WERI-Rb-1 (cell line): ENCODE measurements at regions not wholly inside any gene's neighbourhood (a gene's known extent, or its start where the extent isn't known, plus 50 kb on each side); places are given as distances from the start of the nearest gene placed in this dataset.

ENCODE experiments used
- DNase-seq: peaks from one replicate; pipeline ENCODE4 v3.0.0-alpha.2; 2020
- H3K27ac ChIP-seq: fragments of 250-450 bp; sonication (Bioruptor Pico); 2 replicates; pipeline ENCODE4 v1.5.1; 2020; ENCODE audit warnings: mild to moderate bottlenecking, moderate library complexity
- H3K27me3 ChIP-seq: fragments of 250-450 bp; sonication (Bioruptor Pico); 2 replicates; pipeline ENCODE4 v1.5.1; 2021; ENCODE audit warnings: mild to moderate bottlenecking, low read depth, moderate library complexity; ENCODE audit not compliant: insufficient read depth, severe bottlenecking
- H3K36me3 ChIP-seq: fragments of 250-450 bp; sonication (Bioruptor Pico); 2 replicates; pipeline ENCODE4 v1.5.1; 2020; ENCODE audit warnings: mild to moderate bottlenecking, moderate library complexity
- H3K4me3 ChIP-seq: 2 replicates; pipeline ENCODE4 v1.5.1; 2011; ENCODE audit warnings: low read depth, mild to moderate bottlenecking, control low read depth, low read length
- H3K9me3 ChIP-seq: fragments of 250-450 bp; sonication (Bioruptor Pico); 2 replicates; pipeline ENCODE4 v1.5.1; 2021; ENCODE audit warnings: mild to moderate bottlenecking, moderate library complexity; ENCODE audit not compliant: severe bottlenecking
- TF ChIP-seq, protein P1 (sequence below): IDR thresholded peaks from 2 replicates; pipeline ENCODE4 v1.5.1; 2011; ENCODE audit warnings: low read depth, mild to moderate bottlenecking, control low read depth, inconsistent platforms, low read length

DNA sequence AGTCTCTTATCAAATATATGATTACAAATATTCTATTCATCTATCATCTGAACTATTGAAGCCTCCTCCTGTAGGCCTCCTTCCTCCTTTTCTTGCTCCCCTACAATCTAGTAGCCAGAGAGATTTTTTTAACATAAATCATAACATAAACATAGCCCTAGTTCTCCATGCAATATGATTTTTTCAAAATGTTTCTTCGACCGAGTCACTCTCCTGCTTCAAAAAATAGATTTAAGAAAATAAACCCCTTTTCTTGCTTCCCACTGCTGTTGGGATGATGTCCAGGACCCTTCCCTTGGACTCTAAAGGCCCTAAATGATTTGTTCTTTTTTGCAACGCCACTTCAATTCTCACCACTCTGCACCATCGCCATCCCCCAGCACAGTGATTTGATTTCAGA is 319.7 kb upstream of the TSHZ3 start:
- Histone ChIP-seq H3K4me3 (no peak overlapping the region), H3K9me3 (no peaks in the 10 kb centered on the region), H3K27ac (no peak overlapping the region), H3K27me3 (no peaks in the 10 kb centered on the region), H3K36me3 (no peaks in the 10 kb centered on the region)
- TF ChIP-seq, protein P1, sequence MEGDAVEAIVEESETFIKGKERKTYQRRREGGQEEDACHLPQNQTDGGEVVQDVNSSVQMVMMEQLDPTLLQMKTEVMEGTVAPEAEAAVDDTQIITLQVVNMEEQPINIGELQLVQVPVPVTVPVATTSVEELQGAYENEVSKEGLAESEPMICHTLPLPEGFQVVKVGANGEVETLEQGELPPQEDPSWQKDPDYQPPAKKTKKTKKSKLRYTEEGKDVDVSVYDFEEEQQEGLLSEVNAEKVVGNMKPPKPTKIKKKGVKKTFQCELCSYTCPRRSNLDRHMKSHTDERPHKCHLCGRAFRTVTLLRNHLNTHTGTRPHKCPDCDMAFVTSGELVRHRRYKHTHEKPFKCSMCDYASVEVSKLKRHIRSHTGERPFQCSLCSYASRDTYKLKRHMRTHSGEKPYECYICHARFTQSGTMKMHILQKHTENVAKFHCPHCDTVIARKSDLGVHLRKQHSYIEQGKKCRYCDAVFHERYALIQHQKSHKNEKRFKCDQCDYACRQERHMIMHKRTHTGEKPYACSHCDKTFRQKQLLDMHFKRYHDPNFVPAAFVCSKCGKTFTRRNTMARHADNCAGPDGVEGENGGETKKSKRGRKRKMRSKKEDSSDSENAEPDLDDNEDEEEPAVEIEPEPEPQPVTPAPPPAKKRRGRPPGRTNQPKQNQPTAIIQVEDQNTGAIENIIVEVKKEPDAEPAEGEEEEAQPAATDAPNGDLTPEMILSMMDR, result no peak
- DNase-seq, result no peak

DNA sequence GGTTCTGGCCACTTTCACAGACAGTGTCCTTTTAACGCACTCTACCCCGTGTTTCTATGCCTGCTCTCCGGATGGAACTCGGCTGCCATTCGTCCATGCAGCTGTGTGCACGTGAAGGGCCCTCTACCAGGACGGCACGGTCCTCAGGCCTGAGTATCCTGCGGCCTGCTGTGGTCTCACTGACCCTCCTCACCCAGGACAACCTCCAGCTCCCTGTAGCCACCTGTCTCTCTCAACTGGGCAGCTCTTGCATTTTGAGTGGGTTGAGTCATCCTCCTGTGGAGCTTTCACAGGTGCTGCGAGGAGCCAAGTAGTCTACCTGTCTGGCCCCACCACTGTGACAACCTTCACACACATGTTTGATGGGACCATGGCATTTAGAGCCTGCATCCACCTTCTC is 321.7 kb upstream of the TSHZ3 start:
- TF ChIP-seq, protein P1, result no peak
- H3K36me3 ChIP-seq, result no peaks in the 10 kb centered on the region
- no peaks in the 10 kb centered on the region for H3K27me3 ChIP-seq
- DNase-seq, result no peak
- no peak overlapping the region for H3K4me3 ChIP-seq
- H3K27ac ChIP-seq, result no peak overlapping the region
- H3K9me3 ChIP-seq, result no peaks in the 10 kb centered on the region

DNA sequence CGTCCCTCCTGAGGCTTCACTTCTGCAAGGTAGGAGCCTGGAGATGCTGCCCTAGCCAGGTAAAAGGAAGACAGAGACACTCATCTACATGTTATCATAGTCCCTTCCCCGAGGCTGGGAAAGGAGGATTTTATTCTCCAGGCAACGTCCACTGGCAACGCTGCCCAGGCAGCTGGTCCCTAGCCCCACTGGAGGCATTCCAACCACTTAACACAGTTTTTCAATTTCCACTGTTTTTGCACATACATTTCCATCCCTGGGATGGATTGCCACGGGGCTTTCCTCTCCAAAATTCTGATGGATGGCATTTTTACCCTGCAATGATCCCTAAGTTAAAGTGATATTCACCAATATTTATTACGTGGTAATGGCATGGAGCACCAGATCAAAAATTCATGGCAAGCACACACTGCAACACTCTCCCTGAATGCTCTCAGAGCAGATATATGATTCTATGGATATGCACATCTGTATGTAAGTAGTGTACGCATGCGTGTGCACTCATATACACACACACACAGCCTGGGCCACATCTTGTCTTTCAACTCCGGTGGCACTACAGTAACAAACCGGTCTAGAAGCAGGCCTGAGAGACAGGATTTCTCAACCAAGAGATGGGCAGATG is 322.3 kb upstream of the TSHZ3 start:
- TF ChIP-seq, protein P1, result no peak
- no peak overlapping the region for H3K27ac ChIP-seq
- H3K27me3 ChIP-seq, result no peaks in the 10 kb centered on the region
- DNase-seq, result no peak
- H3K36me3 ChIP-seq, result no peaks in the 10 kb centered on the region
- no peak overlapping the region for H3K4me3 ChIP-seq
- H3K9me3 ChIP-seq, result no peaks in the 10 kb centered on the region

DNA sequence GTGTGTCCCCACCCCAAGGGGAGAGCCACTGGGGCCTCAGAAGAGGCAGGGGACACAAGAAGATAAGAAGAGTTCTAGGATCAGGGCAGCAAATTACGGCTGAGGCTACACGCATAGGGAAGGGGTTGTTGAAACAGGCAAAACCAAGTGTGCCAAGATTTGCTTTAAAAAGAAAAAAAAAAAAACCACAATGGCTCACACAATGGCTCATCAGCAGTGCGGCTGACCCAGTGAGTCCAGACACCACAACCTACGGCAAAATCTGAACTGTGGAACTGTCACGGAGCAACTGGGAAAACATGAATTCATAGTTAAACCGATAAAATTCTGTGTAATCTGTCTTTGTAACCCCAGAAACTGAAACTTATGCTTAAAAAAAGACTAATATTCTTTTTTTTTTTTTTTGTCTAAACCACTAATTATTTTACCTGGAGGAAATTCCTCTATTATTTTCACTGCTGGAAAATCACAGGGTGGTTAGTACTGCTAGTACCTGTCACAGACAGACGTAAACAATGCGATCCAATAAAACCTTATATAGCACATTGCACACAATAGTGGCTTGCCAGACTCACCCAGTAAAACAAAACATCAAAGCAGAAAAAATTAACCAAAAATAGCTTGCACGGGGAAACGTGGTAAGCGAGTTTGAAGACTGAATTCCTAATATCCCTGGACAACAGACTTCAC is 325.4 kb upstream of the TSHZ3 start:
- Histone ChIP-seq H3K4me3 (no peak overlapping the region), H3K9me3 (no peaks in the 10 kb centered on the region), H3K27ac (no peak overlapping the region), H3K36me3 (no peaks in the 10 kb centered on the region), H3K27me3 (no peaks in the 10 kb centered on the region)
- no peak for DNase-seq
- TF ChIP-seq, protein P1, result no peak

DNA sequence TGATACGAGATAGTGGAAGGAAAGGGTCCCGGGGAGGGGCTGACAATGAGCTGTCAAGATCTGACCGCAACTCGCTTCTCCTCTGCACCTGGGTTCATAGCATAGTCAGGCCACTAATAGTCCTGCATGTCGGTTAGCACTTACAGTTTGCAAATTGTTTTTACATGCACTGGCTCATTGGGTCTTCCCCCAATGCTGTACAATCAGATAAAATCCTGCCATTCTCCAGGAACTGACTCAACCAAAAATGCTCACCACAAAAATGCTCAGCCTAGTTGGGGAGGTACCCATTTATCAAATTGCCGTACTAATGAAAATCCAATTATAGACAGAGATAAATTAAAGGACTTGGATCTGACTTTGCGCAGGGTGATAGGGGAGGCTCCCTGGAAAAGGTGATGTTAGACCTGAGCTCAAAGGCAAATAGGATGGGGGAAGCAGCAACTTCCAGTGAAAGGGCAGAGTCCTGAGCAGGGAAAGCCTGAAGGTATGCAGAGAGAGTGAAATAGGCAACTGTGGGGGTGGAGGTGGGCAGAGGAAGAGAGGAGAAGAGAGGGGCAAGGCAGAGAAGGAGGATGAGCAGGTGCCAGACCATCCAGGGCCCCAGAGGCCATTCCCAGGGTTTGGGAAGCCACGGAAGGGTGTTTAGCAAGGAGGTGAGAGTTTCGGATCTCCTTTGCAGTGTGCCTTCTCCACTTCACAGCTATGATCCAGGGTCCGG is 326.1 kb upstream of the TSHZ3 start:
- no peak overlapping the region for H3K4me3 ChIP-seq
- no peaks in the 10 kb centered on the region for H3K27me3 ChIP-seq
- H3K27ac ChIP-seq, result no peak overlapping the region
- TF ChIP-seq, protein P1, result no peak
- H3K36me3 ChIP-seq, result no peaks in the 10 kb centered on the region
- no peak for DNase-seq
- no peaks in the 10 kb centered on the region for H3K9me3 ChIP-seq
